SK-N-SH (cell line): ENCODE measurements at regions not wholly inside any gene's neighbourhood (a gene's known extent, or its start where the extent isn't known, plus 50 kb on each side); places are given as distances from the start of the nearest gene placed in this dataset.

Experiments used
- CTCF ChIA-PET: fragments of 300-600, 350-600 bp; formaldehyde crosslinking; extraction: SDS; loops from one replicate; lab custom pipeline; 2021; lab: Yijun Ruan, JAX
- POLR2A ChIA-PET: fragments of 350-600 bp; sonication (Branson Sonifier 250); formaldehyde crosslinking; extraction: SDS; loops from one replicate; lab custom pipeline; 2020; ENCODE audit warnings: antibody characterized with exemption, inconsistent platforms; lab: Yijun Ruan, JAX
- DNase-seq: peaks from one replicate; pipeline ENCODE4 v3.0.0; 2012
- H2AFZ ChIP-seq: fragments of 200-600 bp; sonication (generic); 2 replicates; pipeline ENCODE4 v1.8.1; 2016; ENCODE audit warnings: antibody characterized with exemption, mild to moderate bottlenecking, low read depth
- H3F3A ChIP-seq: fragments of 200-600 bp; sonication (generic); replicated peaks from 2 replicates; pipeline ENCODE3; 2016; ENCODE audit warnings: antibody characterized with exemption, mild to moderate bottlenecking; ENCODE audit not compliant: insufficient read depth
- H3K27ac ChIP-seq, 2 experiments: fragments of 200-500 bp in 1 of 2; fragments of 200-600 bp in 1 of 2; sonication (Bioruptor generic) in 1 of 2; sonication (generic), shearing (Covaris generic) in 1 of 2; 2 replicates each; pipeline versions ENCODE4 v1.5.1 to v1.6.1; 2014 to 2016; ENCODE audit warnings: low read depth in 2 of 2, inconsistent platforms in 1 of 2, low read length in 1 of 2, mild to moderate bottlenecking in 1 of 2, mixed read lengths in 1 of 2
- H3K27me3 ChIP-seq: fragments of 200-600 bp; sonication (generic), shearing (Covaris generic); 2 replicates; pipeline ENCODE4 v1.6.1; 2016; ENCODE audit warnings: mixed run types; ENCODE audit not compliant: insufficient read depth
- H3K36me3 ChIP-seq, 2 experiments: fragments of 200-500 bp in 1 of 2; fragments of 200-600 bp in 1 of 2; sonication (Bioruptor generic) in 1 of 2; sonication (generic) in 1 of 2; replicated peaks in 1 of 2; 2 replicates each; pipeline versions ENCODE3 to v1.5.1; 2014 to 2016; ENCODE audit warnings: low read length in 1 of 2, mild to moderate bottlenecking in 1 of 2; ENCODE audit not compliant: insufficient read depth in 2 of 2, control insufficient read depth in 1 of 2
- H3K4me1 ChIP-seq, 2 experiments: fragments of 200-500 bp in 1 of 2; fragments of 200-600 bp in 1 of 2; sonication (Bioruptor generic) in 1 of 2; sonication (generic), shearing (Covaris generic) in 1 of 2; 2 replicates each; pipeline versions ENCODE4 v1.5.1 to v1.6.1; 2014 to 2016; ENCODE audit warnings: low read depth in 1 of 2, low read length in 1 of 2, mixed run types in 1 of 2; ENCODE audit not compliant: insufficient read depth in 2 of 2, control insufficient read depth in 1 of 2
- H3K4me2 ChIP-seq: fragments of 200-600 bp; sonication (generic), shearing (Covaris generic); 2 replicates; pipeline ENCODE4 v1.6.1; 2017; ENCODE audit warnings: mixed run types
- H3K4me3 ChIP-seq, 2 experiments: fragments of 200-500 bp in 1 of 2; fragments of 200-600 bp in 1 of 2; sonication (Bioruptor generic) in 1 of 2; sonication (generic), shearing (Covaris generic) in 1 of 2; 2 replicates each; pipeline versions ENCODE4 v1.5.1 to v1.8.1; 2014 to 2016; ENCODE audit warnings: low read depth in 2 of 2, inconsistent platforms in 1 of 2, low read length in 1 of 2, mild to moderate bottlenecking in 1 of 2, mixed read lengths in 1 of 2, moderate library complexity in 1 of 2
- H3K79me2 ChIP-seq: fragments of 200-600 bp; sonication (generic); 2 replicates; pipeline ENCODE4 v1.8.1; 2017; ENCODE audit warnings: mild to moderate bottlenecking; ENCODE audit not compliant: insufficient read depth
- H3K9ac ChIP-seq: fragments of 200-600 bp; sonication (generic); 2 replicates; pipeline ENCODE4 v1.6.1; 2017; ENCODE audit warnings: mixed run types
- H3K9me2 ChIP-seq: fragments of 200-600 bp; sonication (generic); 2 replicates; pipeline ENCODE4 v1.6.1; 2017; ENCODE audit warnings: mixed run types
- H3K9me3 ChIP-seq: fragments of 200-600 bp; sonication (generic); 2 replicates; pipeline ENCODE4 v1.6.1; 2017; ENCODE audit warnings: mixed run types, mild to moderate bottlenecking, moderate library complexity
- H4K20me1 ChIP-seq: fragments of 200-600 bp; sonication (generic); 2 replicates; pipeline ENCODE4 v1.6.1; 2017; ENCODE audit warnings: mild to moderate bottlenecking, mixed run types; ENCODE audit not compliant: insufficient read depth
- CTCF ChIP-seq: fragments of 200-600 bp; sonication (generic); IDR thresholded peaks from 2 replicates; pipeline ENCODE4 v1.6.1; 2017; ENCODE audit warnings: antibody characterized with exemption, mild to moderate bottlenecking, moderate library complexity
- EP300 ChIP-seq, 2 experiments: IDR thresholded peaks; 2 replicates each; pipeline versions ENCODE4 v1.4.0 to v1.6.1; 2012; ENCODE audit warnings: borderline replicate concordance in 1 of 2, low read depth in 1 of 2, low read length in 1 of 2
- EZH2phosphoT487 ChIP-seq: fragments of 200-600 bp; sonication (generic); IDR thresholded peaks from 2 replicates; pipeline ENCODE4 v1.6.1; 2017; ENCODE audit warnings: low read depth, mixed run types, mild to moderate bottlenecking, antibody characterized with exemption, moderate library complexity, borderline replicate concordance
- FOXJ3 ChIP-seq: sonication (generic); formaldehyde crosslinking; IDR thresholded peaks from 2 replicates; pipeline ENCODE4 v1.5.1; 2020; ENCODE audit warnings: mild to moderate bottlenecking, missing genetic modification reagents
- GABPA ChIP-seq: IDR thresholded peaks from 2 replicates; pipeline ENCODE4 v1.4.0; 2012; ENCODE audit warnings: low read depth, mild to moderate bottlenecking
- MAX ChIP-seq: IDR thresholded peaks from 2 replicates; pipeline ENCODE4 v1.4.0; 2012; ENCODE audit warnings: low read depth
- MXI1 ChIP-seq: IDR thresholded peaks from 2 replicates; pipeline ENCODE4 v1.6.1; 2012; ENCODE audit warnings: mild to moderate bottlenecking, low read depth, low read length, improper control_type of control experiment
- NRF1 ChIP-seq: IDR thresholded peaks from 2 replicates; pipeline ENCODE4 v1.6.1; 2012; ENCODE audit warnings: low read depth, mild to moderate bottlenecking, low read length
- PBX3 ChIP-seq: IDR thresholded peaks from 2 replicates; pipeline ENCODE4; 2012
- POLR2AphosphoS5 ChIP-seq: IDR thresholded peaks from 2 replicates; pipeline ENCODE4 v1.6.1; 2012; ENCODE audit warnings: low read depth, low read length
- RCOR1 ChIP-seq: fragments of 150-350 bp; IDR thresholded peaks from 2 replicates; pipeline ENCODE4 v1.6.1; 2017; ENCODE audit warnings: antibody characterized with exemption, low read length
- RFX5 ChIP-seq: IDR thresholded peaks from 2 replicates; pipeline ENCODE4 v1.6.1; 2012; ENCODE audit warnings: mild to moderate bottlenecking, improper control_type of control experiment, low read length
- TAF1 ChIP-seq: IDR thresholded peaks from 2 replicates; pipeline ENCODE4 v1.6.1; 2012; ENCODE audit warnings: low read depth, mild to moderate bottlenecking, low read length, moderate library complexity, borderline replicate concordance
- TCF12 ChIP-seq: IDR thresholded peaks from 2 replicates; pipeline ENCODE4 v1.4.0; 2012
- TEAD4 ChIP-seq: IDR thresholded peaks from 2 replicates; pipeline ENCODE4 v1.4.0; 2012; ENCODE audit warnings: mild to moderate bottlenecking, borderline replicate concordance; ENCODE audit not compliant: insufficient read depth
- USF2 ChIP-seq: fragments of 150-350 bp; IDR thresholded peaks from 2 replicates; pipeline ENCODE4 v1.6.1; 2017; ENCODE audit warnings: antibody characterized with exemption, low read length, low read depth, borderline replicate concordance
- YY1 ChIP-seq: IDR thresholded peaks from 2 replicates; pipeline ENCODE4 v1.4.0; 2012; ENCODE audit warnings: low read depth, mild to moderate bottlenecking
- ZBTB33 ChIP-seq: IDR thresholded peaks from 2 replicates; pipeline ENCODE4 v1.4.0; 2012; ENCODE audit warnings: low read depth, borderline replicate concordance
- WGBS: methylation state at CpG from one replicate; pipeline ENCODE4 v1.1.6; 2017; ENCODE audit warnings: low lambda C conversion rate; 5-methylcytosine and 5-hydroxymethylcytosine counted together

GRCh38 chr11:112590764-112591163 is 330.1 kb upstream of the PLET1 start:
- Histone ChIP-seq H3F3A (no peaks in the 10 kb centered on the region), H3K27ac (no peak overlapping the region), H2AFZ (no peak overlapping the region), H3K9ac (no peak overlapping the region), H3K36me3 (no peaks in the 10 kb centered on the region), H3K4me1 (peaks cover 7% of the 10 kb centered on the region in 2 experiments; a peak in 3 of 4 replicates), H3K4me3 (no peak overlapping the region), H4K20me1 (no peaks in the 10 kb centered on the region), H3K79me2 (no peaks in the 10 kb centered on the region), H3K27me3 (no peaks in the 10 kb centered on the region), H3K9me3 (no peaks in the 10 kb centered on the region), H3K4me2 (no peak overlapping the region)
- CTCF ChIA-PET = interaction anchor here (1.1 to 12.9 kb wide), 3 partner anchors 134 to 699 kb away, joined by 3 to 136 read pairs (median 5); no protein-coding TSS in a partner anchor
- POLR2A ChIA-PET = interaction anchor here (1.3 kb wide), 1 partner anchor 244 kb away, joined by 3 read pairs; no protein-coding TSS in a partner anchor
- DNase-seq = no peak
- 100% methylated on average over 1 of the region's 2 CpGs for WGBS
- no peak for TF ChIP-seq RCOR1
- no peak for TF ChIP-seq POLR2AphosphoS5
- TF ChIP-seq PBX3 = no peak
- TF ChIP-seq TCF12 = no peak
- no peak for TF ChIP-seq TAF1
- TF ChIP-seq, all 33 proteins: peak for 0
- no peaks in the 10 kb centered on the region for H3K9me2 ChIP-seq

GRCh38 chr11:112593440-112593839 is 332.8 kb upstream of the PLET1 start:
- no peaks in the 10 kb centered on the region for H3K9me3 ChIP-seq
- no peaks in the 10 kb centered on the region for H3K36me3 ChIP-seq
- no peak for DNase-seq
- CTCF ChIA-PET = interaction anchor here (1.5 to 12.9 kb wide), 2 partner anchors 521 to 696 kb away, joined by 7 to 136 read pairs; no protein-coding TSS in a partner anchor
- 67% methylated on average over 2 of the region's 2 CpGs for WGBS
- H2AFZ ChIP-seq = no peak overlapping the region
- POLR2A ChIA-PET = no interaction called here
- H4K20me1 ChIP-seq = no peaks in the 10 kb centered on the region
- no peak overlapping the region for H3K4me3 ChIP-seq
- no peak overlapping the region for H3K27ac ChIP-seq
- no peak overlapping the region for H3K4me2 ChIP-seq
- peaks cover 5 to 6% of the 10 kb centered on the region in 2 experiments; a peak in 2 of 4 replicates for H3K4me1 ChIP-seq
- no peak overlapping the region for H3K9ac ChIP-seq
- no peaks in the 10 kb centered on the region for H3K79me2 ChIP-seq
- no peaks in the 10 kb centered on the region for H3F3A ChIP-seq
- H3K27me3 ChIP-seq = no peaks in the 10 kb centered on the region
- H3K9me2 ChIP-seq = no peaks in the 10 kb centered on the region
- TF ChIP-seq MXI1 (no peak), TAF1 (no peak), CTCF (no peak), EZH2phosphoT487 (no peak), TCF12 (no peak), RCOR1 (no peak), GABPA (no peak), USF2 (no peak), FOXJ3 (CRISPR knock-in tag) (no peak), POLR2AphosphoS5 (no peak), NRF1 (no peak), EP300 (IDR thresholded peaks at IDR 0.05; ENCODE audit: borderline replicate concordance in 1 of 2, low read depth in 1 of 2, low read length in 1 of 2) (no peak), TEAD4 (no peak), MAX (no peak), ZBTB33 (no peak), YY1 (no peak), RFX5 (no peak)
